H7 (cell line): ENCODE measurements at regions not wholly inside any gene's neighbourhood (a gene's known extent, or its start where the extent isn't known, plus 50 kb on each side); places are given as distances from the start of the nearest gene placed in this dataset.

Experiments used
- DNase-seq: peaks from one replicate; pipeline ENCODE4 v3.0.0; 2012
- H3K27me3 ChIP-seq: 2 replicates; pipeline ENCODE4 v1.6.0; 2011; ENCODE audit warnings: mild to moderate bottlenecking, low read length; ENCODE audit not compliant: control insufficient read depth, insufficient read depth
- H3K36me3 ChIP-seq: replicated peaks from 2 replicates; pipeline ENCODE4 v1.5.1; 2011; ENCODE audit warnings: low read length; ENCODE audit not compliant: control insufficient read depth, insufficient read depth
- H3K4me3 ChIP-seq: 2 replicates; pipeline ENCODE4 v1.5.1; 2011; ENCODE audit warnings: low read depth, mild to moderate bottlenecking, control low read depth, low read length, moderate library complexity; ENCODE audit not compliant: insufficient read depth

DNA sequence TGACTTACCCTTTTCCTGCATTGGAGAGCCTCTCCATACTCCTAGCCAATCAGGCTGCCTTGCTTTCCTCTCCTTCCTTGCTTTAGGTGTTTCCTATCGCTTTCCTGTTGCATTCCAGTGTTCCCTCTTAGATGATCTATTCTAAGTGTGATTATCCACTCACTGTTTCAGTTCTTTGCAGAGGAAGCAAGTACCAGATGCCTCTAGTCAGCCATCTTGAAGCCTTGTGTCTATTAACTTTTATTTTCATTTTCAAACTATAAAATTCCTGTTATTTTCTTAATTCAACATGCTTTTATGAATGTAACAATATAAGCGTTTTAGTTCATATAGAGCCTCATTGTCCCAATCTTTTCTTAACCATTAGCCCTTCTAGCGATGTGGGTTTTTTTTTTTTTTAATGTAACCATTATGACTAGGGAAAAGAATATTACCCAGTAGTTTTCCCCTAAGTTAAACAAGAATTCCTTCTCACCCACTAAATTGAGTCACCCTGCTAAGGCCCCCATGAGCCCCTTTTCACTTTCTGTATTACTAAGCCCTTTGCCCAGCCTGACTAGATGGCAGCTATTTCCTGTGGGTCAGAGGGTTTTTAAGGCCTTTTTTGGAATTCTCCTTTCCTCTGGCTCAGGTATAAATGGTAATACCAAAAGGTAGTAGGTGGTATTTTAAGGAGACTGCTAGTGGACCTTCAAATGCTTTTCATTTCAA is 229.4 kb upstream of the CTNNB1 start:
- H3K36me3 ChIP-seq = no peaks in the 10 kb centered on the region
- DNase-seq = no peak
- H3K27me3 ChIP-seq = no peaks in the 10 kb centered on the region
- H3K4me3 ChIP-seq = no peak overlapping the region

DNA sequence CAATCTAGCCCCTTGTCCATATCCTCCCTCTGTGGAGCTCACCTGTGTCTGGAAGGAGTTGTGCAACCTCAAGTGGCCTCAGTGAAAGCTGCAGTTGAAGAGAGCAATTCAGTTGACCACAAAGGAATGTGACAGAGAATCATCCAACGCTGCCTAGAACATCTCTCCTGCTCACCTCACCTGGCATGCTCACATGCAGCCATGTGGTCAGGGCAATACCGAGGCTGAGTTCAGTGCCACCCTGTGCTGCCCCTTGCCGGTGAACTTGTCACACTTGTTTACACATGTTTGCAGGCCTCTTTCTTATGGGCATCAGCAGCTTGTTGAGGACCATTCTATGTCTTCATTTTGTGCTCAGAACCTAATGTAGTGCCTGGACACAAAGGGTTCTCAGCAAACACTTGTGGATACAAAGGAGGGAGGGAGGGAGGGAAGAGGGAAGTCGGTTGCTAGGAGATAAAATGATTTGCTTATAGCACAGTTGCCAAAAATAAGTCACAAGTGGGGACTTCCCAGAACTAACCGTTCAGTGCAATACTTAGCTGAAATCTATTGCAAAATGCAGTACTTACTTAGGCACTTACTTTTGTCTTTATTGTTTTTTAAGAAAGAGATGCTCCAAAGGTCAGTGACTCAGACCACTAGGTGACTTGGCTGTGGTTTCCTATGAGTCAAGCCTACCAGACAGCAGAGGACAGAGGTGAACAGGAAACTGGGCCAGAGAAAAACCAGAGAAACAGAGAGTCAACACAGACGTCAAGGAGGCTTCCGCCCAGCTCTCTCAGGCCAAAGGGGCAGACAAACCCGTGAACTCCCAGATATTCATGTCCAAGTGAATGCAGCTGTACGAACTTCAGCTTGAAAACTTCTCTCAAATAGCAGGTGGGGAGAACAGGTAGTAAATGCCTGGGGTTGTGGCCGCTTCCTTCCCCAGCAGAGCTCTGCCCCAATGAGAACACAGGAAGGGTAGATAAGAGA is 227.8 kb upstream of the CTNNB1 start:
- Histone ChIP-seq H3K27me3 (no peaks in the 10 kb centered on the region), H3K36me3 (no peaks in the 10 kb centered on the region), H3K4me3 (no peak overlapping the region)
- no peak for DNase-seq

DNA sequence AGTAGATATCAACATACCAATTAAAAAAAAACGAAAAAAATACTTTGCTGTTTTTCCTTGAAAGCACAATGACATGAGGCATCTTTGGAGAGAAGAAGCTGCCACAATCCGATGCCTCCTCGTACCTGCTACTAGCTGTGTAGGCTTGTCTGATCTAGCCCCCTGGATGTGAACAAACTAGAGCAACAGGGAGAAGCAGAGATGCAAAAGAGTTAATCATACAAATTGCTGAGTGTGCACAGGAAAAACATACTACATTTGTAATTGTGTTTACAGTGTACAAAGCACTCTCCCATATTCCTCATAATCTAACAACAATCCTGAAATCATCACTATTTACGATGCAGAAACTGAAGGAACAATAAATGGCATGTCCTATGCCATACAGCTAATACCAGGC is 227.0 kb upstream of the CTNNB1 start:
- H3K4me3 ChIP-seq = no peak overlapping the region
- H3K27me3 ChIP-seq = no peaks in the 10 kb centered on the region
- DNase-seq = no peak
- no peaks in the 10 kb centered on the region for H3K36me3 ChIP-seq

DNA sequence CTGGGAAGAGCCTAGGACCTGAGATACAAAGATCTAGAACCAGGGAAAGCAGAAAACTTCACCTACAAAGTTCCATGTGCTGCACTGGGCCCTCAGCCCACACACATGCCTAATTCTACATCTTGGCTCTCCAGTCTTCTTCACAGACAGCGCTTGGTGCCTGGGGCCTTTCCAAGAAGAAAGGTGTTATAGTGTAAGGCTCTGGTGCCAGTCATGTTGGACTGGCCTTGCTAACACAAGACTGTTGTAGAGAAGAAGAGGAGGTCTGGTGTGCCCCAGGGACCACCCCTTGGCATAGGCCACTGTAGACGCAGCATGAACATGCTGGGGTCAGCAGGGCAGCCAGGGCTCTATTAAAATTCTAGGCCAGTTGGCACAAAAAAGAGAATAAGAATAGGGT is 226.2 kb upstream of the CTNNB1 start:
- DNase-seq = no peak
- Histone ChIP-seq H3K36me3 (no peaks in the 10 kb centered on the region), H3K27me3 (no peaks in the 10 kb centered on the region), H3K4me3 (no peak overlapping the region)

DNA sequence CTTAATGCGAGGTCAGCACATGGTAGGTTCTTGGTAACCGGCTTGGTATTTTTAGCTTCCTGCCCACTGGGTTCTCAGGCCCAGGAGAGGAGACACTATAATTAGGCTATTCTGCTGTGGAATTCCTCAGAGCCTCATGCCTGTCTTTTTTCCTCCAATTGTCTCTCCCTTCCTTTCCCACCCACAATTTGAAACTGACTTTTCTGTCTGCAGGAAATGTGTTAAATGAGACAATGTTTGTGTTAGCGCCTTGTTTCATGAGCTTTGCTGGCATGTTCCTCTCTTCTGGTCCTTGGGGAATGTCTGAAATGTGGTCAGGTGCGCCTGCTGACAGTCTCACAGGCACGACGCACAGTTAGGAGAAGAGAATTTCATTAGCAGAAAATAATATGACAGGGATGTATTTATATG is 223.6 kb upstream of the CTNNB1 start:
- no peak for DNase-seq
- Histone ChIP-seq H3K4me3 (no peak overlapping the region), H3K36me3 (no peaks in the 10 kb centered on the region)

DNA sequence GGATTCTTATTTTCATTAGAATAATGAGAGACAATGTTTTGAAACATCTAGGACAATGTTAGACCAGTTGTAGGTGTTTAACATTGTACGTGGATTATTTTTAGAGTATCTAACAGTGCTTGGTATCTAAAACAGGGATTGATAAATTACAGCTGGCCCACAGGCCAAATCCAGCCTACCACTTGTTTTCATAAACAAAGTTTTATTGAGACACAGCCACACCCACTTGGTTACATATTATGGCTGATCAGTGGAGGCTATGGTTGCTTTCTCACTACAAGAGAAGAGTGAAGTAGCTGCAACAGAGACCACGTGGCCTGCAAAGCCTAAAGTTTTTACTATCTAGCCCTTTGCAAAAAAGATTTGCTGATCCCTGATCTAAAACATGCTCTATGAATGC is 223.1 kb upstream of the CTNNB1 start:
- no peak for DNase-seq

More for the DNA sequence above, 223.6 kb upstream of the CTNNB1 start:
- H3K27me3 ChIP-seq = no peaks in the 10 kb centered on the region

DNA sequence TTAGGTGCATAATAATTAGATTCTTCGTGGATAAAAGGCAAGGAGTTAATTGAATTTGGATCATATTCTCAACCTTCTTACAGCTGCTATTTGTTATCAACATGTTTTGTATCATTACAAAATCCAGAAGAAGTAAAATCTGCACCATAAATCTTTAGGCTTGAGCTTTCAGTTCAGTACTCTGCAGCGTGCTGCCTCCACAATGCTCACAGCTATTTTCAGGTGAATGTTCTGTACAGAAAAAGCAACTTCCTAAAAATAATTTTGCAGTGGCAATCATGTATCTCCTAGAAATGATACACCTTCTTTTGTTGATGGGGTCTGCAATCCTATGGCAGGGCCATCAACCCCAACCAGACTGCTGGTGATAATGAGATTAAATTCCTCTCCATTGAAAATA is 220.9 kb upstream of the CTNNB1 start:
- Histone ChIP-seq H3K27me3 (no peaks in the 10 kb centered on the region), H3K36me3 (no peaks in the 10 kb centered on the region), H3K4me3 (no peak overlapping the region)
- no peak for DNase-seq

More for the DNA sequence above, 223.1 kb upstream of the CTNNB1 start:
- no peak overlapping the region for H3K4me3 ChIP-seq
- H3K36me3 ChIP-seq = no peaks in the 10 kb centered on the region
- H3K27me3 ChIP-seq = no peaks in the 10 kb centered on the region

DNA sequence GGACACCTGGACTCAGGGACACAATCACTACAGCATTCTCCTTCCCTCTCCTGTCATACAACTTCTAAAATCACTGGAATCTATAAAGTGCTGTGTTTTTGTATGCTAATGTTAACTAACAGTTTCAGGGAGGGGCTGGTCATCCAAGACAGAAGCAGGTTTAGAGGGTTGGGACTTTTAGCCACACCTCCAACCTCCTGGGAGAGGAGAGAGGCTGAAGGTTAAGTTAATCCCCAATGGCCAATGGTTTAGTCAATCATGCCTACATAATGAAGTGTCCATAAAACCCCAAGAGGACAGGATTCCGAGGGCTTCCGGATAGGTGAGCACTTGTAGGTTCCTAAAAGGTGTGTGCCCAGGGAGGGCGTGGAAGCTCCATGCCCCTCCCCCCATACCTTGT is 219.3 kb upstream of the CTNNB1 start:
- DNase-seq = no peak
- Histone ChIP-seq H3K36me3 (no peaks in the 10 kb centered on the region), H3K4me3 (no peak overlapping the region), H3K27me3 (no peaks in the 10 kb centered on the region)

DNA sequence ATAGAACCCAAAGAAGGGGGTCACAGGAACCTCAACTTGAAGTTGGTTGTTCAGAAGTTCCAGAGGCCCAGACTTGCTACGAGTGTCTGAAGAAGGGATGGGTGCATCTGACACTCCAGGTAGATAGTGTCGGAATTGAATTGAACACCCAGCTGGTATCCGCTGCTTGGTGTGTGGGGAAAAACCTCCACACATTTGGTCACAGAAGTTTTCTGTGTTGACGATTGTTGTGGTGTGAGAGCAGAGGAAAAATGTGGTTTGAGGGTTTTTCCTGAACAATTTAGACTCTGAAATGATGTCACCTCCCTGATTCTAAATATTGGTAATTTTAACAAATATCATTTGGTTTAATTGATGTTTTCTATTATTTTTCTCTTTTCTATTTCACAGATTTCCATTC is 218.8 kb upstream of the CTNNB1 start:
- H3K27me3 ChIP-seq = no peaks in the 10 kb centered on the region
- DNase-seq = no peak
- H3K36me3 ChIP-seq = no peaks in the 10 kb centered on the region
- no peak overlapping the region for H3K4me3 ChIP-seq

DNA sequence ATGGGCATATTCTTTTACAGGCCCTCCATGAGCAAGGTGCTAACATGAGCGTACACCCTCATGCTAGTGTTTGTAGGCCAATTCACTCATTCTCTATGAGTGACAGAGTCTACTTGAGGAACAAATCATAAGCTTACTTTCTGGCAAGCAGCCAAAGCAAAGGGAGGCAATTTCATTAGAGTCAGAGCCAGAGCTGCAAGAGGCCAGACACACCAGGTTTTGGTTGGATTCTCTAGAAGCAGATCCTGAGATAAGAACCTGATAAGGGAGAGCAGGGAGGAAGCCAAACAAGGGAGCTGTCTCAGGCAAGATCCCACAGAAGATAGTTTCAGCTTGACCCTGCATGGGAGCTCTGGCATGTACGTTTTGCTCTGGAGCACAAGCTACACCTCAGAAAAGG is 214.1 kb upstream of the CTNNB1 start:
- no peak for DNase-seq
- H3K4me3 ChIP-seq = no peak overlapping the region
- H3K36me3 ChIP-seq = no peaks in the 10 kb centered on the region
- H3K27me3 ChIP-seq = no peaks in the 10 kb centered on the region

DNA sequence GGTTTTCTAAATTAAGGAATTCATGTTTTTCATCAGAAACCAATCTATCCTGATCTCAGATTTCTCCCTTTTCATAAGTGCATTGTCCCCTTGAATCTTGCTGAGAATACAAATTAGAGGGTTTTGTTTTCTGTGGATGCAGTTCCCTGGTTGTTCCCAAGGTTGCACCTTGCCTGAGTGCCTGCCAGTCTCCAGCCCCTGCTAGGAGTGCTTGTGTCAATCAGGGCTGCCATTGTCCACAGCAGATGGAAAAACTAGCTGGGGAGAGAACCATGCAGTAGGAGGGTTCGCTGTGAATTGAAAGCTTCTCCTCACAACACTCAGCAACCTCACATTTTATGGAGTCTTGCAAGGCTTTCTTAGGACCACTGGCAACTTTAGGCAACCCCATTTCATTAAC is 210.8 kb upstream of the CTNNB1 start:
- Histone ChIP-seq H3K27me3 (no peaks in the 10 kb centered on the region), H3K4me3 (no peak overlapping the region), H3K36me3 (no peaks in the 10 kb centered on the region)
- DNase-seq = no peak

DNA sequence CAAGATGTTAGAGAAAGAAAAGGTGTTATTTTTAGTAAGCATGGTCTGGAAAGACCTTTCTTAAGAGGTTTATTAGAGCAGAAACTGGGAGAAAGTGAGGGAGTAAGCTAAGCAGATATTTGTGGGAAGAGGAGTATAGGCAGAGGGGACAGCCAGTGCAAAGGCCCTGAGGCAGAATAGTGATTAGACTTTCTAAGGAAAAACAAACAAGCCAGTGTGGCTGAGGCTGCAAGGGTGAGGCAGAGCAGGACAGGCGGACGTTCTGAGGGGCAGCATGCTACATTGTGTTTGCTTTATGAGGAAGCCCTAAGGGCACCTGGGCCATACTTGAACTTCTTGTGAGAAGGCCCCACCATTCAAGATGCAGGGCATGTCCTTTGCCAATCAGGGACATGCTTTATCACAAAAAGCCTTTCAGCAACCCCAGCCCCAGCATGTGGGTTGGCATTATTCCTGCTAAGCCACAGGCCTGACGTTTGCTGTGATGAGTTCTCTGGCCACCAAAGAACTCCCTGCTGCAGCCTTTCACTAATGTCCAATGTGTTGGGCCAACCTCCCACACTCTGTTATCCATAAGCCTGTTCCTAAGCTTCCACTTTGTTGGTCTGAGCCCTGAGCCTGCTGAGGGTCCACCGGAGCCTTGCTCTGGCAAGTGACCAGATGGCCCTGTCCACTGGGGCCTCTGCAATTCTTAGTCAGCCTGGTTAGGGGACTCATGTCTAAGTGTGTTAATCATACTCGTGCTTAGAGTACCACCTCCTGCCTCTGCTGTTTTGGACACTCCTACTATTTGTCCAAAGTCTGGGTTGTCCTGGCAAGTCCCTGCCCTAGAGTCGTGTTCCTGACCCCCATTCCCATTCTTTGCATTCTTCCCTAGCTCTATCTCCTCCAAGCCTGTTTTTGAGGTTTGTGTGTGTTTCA is 209.9 kb upstream of the CTNNB1 start:
- DNase-seq = no peak
- H3K36me3 ChIP-seq = no peaks in the 10 kb centered on the region
- H3K4me3 ChIP-seq = no peak overlapping the region
- no peaks in the 10 kb centered on the region for H3K27me3 ChIP-seq

DNA sequence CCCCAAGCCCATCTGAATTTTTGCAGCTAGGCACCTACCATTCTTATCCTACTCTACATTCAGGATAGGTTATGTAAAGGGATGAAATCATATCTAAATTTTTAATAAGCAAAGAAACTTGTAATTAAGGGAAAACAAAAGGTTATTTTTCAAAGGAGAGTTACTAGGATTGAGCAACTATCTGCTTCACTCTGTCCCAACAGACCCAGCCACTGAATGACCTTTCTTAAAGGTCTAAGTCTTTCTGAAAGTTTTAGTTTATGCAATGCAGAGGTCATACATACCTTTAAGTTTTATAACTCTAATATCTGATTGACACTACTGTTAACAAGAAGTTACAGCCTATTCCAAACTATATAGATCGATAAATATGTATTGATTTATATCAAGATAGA is 209.2 kb upstream of the CTNNB1 start:
- no peak for DNase-seq
- H3K4me3 ChIP-seq = no peak overlapping the region
- no peaks in the 10 kb centered on the region for H3K27me3 ChIP-seq
- H3K36me3 ChIP-seq = no peaks in the 10 kb centered on the region

DNA sequence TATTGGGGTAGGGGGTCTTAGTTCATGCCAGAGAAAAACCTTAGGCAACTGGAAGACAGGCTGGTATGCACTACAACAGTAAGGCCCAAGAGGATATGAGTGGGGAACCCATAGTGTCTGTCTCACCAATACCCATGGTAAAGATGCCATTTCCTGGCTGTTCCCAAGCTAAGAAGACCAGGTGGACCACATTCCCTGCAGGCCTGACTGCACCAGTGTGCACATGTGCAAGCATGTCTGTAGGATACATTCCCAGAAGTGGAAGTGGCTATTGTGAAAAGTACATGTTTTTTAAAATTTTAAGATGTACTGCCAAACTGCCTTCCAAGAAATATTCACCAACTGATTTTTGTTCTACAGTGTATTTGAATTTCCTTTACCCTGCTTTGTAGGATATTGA is 207.3 kb upstream of the CTNNB1 start:
- Histone ChIP-seq H3K36me3 (no peaks in the 10 kb centered on the region), H3K4me3 (no peak overlapping the region), H3K27me3 (no peaks in the 10 kb centered on the region)
- no peak for DNase-seq
